HG02870 (cell line): ENCODE measurements at regions not wholly inside any gene's neighbourhood (a gene's known extent, or its start where the extent isn't known, plus 50 kb on each side); places are given as distances from the start of the nearest gene placed in this dataset.

Experiments
- ATAC-seq: cut with Tn5 transposase; IDR thresholded peaks from one replicate; pipeline ENCODE4 v1.9.1; 2021; ENCODE audit warnings: mild to moderate bottlenecking, moderate library complexity; ENCODE audit not compliant: unreplicated experiment

DNA sequence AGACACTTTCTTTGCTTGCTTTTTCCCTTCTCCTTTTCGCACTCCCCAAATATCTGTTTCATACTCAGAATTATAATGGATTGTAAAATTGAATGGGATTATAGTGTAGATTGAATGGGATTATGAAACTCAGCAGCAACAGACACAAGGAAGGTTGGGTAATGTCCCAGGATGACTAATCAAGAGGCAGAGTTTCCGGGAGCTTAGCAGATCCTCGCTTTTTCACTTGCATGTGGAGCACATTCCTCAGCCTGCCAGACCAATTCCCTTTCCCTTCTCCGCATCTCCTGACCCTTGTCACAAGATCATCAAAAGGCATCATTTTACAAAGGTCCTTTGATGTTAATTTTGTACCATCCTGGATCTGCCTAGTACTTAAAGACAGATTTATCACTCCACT is 55.1 kb upstream of the SLC1A1 start:
- ATAC-seq = no peak

DNA sequence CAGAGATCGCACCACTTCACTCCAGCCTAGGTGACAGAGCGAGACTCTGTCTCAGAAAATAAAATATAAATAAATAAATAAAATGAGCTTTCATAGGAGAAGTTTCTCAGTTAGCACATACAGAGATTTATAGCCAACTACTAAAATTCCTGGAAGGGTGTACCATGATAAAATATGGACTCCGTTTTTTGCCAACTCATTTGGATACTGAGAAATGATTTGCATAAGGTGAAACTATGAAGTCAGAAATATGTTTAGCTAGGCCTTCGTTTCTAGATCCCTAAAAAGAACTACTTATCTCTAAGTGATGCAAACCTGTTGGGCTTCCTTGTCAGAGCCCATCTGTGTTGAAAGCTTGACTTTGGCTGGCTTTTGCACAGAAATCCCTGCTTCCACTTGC is 56.9 kb upstream of the SLC1A1 start:
- no peak for ATAC-seq

DNA sequence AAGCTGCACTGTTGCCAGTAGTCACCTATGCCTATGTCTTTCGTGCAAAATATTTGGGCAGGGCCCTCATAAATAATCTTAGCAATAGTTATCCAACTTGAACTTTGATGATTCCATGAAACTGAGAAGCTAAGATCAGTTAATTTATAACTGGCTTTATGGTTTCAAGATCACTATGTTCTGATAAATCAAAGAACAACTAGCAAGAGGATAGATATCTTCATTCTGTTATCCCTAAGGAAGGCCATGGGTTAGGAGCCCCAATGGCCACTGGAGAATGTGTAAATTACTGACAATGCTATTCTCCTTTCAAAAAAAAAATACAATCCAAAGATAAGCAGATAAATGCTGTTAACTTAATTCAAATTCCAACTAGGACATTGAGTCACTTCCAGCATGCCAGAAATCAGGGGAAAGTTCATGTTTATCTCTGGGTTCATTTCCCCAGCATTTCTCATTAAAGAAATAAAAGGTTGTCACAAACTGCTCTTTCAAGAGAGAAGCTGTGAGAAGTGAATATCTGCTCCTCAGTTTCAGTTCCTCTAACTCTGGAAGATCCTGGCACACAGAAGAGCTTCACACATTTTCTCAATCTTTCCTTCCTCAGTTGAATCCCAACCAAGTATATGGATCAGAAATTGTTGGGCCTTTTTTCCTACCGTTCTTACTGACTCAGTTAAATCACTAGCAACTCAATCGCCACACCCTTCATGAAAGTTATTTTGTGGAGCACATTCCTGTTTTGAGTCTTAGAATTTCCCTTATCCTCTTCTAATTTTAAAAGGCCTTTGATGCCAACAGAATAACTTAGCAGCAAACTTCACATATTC is 59.6 kb upstream of the SLC1A1 start:
- ATAC-seq = no peak

DNA sequence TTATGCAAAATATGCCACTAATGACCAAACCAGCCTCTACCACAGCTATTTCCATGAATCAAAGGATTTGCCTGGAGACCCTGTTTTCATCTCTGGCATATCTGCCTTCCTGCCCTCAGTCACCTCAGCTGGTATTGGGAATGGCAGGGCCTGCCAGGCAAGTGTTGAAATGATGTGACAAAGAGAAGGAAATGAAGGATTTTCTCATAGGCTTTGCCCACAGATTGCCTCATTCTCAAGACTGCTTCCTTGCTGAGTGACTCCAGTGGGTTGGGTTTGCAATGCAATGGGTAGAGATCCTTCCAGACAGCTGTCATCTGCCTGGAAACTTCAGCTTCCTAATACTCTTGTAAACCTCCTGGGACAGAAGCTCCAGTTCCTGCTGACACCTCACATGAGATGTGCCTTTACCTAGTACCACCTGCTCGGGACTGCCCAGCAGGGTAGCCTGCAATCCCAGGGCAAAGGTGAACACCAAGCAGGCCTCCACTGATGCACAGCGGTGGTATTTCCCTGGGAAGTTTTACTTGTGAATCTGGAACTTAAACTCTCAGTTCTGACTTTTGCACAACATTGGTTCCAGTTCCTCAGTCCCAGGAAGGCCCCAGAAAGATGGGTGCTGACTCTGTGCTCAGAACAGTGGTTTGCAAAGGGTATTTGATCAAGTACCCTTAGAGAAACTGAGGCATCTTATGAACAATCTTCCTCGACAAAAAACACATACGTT is 64.8 kb upstream of the SLC1A1 start:
- no peak for ATAC-seq

DNA sequence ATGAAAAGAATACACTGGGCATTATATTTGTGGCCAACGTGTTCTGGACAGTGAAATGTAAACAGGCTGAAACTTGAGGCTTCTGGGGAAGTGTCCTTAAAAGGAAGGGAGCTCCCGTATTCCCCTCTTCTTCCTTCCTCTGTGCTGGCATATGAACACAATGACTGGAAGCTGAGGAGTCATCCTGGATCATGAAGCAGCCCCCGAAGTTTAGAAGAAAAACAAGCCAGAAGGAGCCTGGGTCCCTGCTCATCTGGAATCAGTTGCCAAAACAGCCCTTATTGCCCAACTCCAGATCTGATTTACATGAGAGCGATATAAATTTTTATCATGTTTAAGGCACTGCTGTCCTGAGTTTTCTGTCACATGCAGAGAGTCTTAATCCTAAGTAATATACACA is 65.4 kb upstream of the SLC1A1 start:
- ATAC-seq = no peak

DNA sequence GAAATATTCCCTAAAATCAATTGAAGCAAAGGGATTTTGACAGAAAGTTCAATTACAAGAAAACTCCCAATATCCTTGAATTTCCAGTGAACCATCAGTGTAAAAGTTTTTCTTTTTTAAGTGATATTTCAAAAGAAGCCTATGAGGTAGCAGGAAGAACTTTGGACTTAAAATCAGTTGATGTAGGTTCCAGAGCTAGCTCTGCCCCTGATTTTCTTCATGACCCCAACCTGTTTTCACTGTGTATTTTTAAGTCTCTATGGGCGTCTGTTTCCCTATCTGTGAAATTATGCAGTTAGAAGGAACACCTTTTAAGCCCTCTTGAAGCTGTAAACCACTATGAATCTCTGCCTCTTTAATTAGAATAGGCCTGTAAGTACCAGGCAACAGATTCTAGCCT is 66.2 kb upstream of the SLC1A1 start:
- ATAC-seq = no peak

DNA sequence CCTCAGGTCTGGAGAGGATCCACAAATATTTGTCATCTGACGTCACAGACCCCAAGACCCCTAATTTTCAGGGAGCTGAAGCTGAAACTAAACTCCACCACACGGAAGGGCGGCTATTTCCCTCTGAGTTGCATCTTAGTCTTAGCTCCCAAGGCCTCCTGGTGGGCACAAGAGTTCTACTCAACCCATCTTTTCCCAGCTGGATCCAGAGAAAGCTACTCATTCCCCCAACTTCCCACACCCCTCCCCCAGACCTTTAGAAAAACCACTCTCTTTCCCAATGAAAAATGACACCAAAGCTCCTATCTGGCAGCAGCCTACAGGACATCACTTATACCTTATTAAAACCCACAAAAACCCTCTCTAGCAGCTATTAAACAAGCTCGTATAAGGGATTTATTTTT is 67.1 kb upstream of the SLC1A1 start:
- no peak for ATAC-seq

DNA sequence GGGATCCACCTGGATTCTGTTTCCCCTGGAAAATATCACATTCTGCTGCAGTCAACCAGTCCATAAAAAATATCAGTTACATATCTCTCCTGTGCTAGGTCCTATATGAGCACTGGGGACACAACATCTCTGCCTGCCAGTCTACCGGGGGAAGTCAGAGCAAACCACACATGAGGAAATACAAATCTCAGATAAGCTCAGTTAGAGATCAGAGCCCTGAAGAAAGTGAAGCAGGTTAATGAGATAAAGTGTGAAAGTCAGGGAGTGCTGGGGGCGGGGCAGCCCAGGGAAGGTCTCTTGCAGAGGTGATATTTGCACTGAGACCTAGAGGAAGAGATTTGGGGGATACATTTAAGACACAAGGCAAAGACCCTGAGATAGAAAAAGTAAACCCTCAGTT is 67.8 kb upstream of the SLC1A1 start:
- ATAC-seq = peak; percentile 73

DNA sequence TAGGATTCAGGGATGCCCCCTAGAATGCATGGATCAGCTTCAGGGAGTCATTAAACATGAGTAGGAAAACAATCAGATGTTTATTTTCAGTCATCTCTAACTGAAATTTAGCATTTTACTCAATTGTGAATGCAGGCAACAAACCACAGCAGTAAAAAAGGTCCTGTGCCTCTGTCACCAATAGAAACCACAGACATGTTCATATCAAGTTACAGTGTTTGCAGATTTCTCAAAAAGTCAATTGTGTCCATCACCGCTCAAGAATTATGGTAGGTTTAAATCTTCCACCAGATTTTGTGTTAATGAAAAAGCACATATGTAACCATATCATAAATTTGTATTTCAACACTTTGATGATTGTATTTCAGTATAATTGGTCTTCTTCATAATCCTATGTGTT is 68.4 kb upstream of the SLC1A1 start:
- ATAC-seq = no peak

DNA sequence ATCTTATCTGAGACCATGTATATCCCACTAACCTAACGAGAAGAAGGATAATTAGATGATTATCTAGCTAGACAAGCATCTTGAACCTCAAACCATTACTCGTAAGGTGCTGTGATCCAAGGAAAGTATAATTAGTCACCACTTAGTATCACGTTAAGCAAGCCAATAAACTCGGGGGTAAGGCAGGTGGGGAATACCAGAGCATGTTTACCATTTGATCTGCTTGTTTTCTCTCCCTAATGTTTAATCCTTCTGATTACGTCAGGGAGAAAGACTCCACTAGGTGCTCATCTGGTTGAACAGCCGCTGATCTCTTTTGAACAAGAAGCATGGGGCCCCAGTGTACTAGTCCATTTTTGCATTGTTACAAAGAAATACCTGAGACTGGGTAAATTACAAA is 69.9 kb upstream of the SLC1A1 start:
- ATAC-seq = no peak

DNA sequence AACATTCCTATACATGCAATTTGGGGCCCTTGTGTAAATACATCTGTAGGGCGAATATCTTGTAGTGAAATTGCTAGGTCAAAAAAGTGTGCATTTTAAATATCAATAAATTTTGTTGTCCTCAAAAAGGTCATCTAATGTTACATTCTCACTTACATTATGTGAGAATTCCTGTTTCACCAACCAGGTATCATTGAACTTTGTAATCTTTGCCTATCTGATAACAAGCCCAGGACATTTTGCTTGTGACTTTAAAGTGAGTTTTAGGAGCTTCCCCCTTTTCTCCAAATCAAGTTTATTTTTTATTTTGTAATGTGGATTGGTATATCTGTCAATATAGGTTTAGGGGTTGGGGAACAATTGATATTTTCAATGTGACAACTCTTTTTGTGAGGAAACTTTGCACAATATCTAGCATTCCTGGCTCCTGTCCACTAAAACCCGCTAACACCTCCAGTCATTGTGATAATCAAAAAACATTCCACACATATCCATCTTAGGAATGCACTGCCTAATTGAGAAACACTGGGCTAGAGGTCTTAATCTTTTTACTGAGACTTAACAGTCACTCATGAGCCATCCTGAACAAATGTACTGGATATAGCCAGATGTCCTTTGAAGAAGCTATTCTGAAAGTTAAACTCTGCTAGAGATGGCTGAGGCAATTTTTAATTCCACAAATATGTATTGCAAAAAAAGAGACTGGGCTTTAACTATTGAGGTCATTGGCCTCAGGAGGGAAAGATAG is 72.5 kb upstream of the SLC1A1 start:
- ATAC-seq = no peak

DNA sequence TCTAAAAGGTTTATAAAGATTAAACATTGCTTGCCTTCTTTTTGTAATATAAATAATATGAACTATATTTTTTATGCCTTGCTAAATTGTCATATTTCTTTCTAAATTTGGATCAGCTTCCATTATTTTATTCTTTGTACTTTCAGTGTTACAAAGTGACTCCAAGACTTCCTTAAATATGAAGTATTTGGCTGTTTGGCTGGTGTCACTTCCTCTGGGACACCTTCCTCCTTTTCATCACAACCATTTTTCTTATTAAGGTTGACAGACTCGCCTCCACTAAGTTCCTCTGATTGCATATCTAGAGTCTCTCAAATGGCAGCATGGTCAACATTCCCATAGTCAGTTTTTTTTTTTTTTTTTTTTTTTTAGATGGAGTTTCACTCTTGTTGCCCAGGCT is 73.8 kb upstream of the SLC1A1 start:
- ATAC-seq = no peak

DNA sequence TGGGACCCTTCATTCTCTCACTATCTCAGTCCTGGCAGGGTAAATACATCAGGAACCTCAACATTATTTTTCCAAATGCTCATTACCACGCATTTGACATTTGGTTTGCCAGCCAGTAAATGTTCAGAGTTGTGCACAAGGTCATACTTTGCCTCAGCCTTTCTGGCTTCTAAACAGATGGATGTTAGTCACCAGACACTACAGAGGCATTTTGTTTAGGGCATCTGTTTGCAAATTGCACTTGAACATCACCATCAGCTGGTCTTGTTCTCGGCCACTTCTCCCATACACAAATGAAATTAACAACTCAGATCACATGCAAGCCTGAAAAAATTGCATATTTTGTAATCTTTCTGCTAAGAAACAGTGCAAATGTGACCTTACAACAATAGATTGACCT is 75.0 kb upstream of the SLC1A1 start:
- ATAC-seq = no peak

DNA sequence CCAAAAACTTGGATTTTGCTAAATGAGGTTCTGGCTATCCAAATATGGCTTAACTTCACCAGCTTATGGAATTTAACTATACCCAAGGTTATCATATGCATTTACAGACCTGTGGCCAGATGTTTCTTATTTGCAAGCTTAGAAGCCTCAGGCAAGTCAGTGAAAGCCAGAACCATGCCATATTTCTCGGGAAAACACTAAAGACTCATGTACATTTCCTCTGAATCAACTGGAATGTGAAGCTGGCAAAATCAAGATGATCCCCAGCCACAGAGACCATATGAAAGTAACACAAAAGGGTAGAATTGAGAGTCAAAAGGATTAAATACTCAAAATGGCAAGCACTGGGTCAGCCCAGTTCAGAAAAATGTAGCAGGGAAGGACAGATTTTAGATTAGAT is 76.4 kb upstream of the SLC1A1 start:
- ATAC-seq = no peak

DNA sequence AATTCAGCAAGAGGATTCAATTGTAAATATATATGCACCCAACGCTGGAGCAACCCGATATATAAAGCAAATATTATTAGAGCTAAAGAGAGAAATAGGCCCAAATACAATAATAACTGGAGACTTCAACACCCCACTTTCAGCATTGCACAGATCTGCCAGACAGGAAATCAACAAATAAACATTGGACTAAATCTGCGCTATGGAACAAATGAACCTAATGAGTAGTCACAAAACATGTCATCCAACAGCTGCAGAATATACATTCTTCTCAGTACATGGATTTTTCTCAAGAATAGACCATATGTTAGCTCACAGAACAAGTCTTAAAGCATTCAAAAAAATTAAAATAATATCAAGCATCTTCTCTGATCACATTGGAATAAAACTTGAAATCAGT is 86.1 kb upstream of the SLC1A1 start:
- ATAC-seq = no peak

DNA sequence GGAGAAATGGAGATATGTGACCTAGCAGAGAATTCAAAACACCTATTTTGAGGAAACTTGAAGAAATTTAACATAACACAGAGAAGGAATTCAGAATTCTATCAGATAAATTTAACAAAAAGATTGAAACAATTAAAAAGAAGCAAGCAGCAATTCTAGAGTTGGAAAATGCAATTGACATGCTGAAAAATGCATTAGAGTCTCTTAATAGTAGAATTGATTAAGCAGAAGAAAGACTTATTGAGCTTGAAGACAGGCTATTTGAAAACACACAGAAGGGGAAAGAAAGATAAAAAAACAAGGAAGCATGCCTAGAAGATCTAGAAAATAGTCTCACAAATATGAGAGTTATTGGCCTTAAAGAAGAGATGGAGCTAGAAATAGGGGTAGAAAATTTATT is 87.8 kb upstream of the SLC1A1 start:
- no peak for ATAC-seq

DNA sequence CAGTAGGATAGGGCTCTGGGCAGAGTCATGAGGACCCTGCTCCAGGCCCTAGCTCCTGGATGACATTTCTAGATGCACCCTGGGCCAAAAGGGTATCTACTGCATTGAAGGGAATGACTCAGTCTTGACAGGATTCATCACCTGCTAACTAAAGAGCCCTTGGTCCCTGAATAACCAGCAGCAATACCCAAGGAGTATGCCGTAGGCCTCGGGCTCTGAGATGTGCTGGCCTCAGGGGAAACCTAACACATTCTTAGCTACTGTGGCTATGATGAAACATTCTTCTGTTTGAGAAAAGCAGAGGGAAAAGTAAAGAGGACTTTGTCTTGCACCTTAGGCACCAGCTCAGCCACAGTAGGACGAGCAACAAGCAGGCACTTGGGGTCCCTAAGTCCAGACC is 89.5 kb upstream of the SLC1A1 start:
- ATAC-seq = no peak

DNA sequence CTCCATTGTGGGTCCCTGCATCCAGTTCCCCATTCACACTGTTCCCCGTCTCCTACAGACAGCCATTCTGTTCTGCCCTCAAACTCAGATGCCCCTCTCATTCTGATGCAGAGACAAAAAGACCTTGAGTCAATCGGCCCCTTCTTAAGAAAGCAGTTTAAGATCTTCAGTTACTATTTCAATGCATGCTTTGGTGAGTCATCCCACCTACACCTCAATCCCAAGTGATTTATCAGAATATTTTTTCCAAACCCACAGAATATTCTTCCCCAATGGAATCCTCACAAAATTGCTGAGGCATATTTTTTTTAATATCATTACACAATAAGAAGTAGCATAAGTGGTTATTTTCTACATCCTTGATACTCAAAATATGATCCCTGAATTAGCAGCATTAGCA is 92.4 kb upstream of the SLC1A1 start:
- ATAC-seq = no peak

DNA sequence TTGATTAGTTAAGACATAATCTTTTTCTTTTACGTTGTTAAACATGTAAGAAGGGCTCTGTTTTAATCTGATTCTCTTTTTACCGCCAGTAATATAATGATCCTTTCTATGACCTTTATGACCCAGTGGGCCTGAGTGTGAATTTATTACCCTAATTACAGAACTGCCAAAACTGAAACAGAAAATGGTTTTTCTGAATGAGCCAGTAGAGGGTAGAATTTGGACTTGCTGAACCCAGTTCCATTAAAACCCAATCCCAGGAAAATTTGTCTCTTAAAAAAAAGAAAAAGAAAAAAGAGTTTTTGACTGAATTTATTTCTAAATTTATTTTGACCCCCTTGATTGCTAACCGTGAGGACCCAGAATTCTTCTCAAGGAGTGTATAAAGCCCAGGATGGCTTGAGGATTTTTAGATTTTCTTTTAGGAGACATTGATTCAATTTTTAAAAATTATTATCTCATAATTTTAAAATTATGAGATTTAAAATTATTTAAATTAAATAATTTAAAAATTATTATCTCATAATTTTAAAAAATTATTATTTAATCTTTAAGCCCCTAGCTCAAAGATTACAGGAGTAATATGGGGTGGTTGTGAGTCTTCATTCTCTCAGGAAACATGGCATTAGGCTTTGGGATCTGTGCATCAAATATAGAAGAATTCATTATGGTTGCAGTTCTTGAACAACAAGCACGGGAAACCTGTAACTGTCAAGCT is 94.1 kb upstream of the GLIS3 start:
- no peak for ATAC-seq

DNA sequence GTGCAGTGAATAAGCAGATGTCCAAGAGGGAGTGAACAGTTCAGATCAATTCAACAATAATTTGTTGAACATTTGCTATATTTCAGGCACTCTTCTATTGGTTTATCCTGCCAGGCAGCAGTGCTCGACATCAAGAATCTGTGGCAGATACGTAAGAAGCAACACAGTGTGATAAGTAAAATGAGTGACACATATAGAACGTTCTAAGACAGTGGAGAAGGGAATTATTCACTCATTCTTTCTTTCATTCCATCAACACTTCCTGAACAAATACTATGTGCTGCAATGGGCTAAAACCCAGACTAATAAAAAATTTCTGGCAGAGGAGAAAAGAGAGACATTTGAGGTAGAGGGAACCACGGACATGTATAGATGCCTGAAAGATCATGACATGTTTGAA is 89.9 kb upstream of the GLIS3 start:
- ATAC-seq = no peak

DNA sequence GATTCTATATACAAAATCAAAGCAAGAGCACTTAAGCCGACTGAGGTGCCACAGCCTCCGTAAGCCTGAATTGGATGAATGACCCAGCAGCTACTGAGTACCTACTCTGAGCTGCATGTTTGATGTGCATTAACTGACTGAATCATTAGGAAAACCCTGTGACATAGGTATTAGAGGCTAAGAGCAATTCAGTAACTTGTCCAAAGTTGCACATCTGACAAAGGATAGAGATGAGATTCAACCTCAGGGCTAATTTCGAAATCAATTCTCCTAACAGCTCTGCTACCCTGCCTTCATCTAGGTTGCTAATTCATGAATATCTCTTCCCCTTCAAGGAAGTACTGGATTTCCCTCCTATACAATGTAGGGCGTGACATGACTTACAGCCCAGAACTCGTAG is 89.1 kb upstream of the GLIS3 start:
- ATAC-seq = no peak
